CD1c-positive myeloid dendritic cell (primary cell): ENCODE measurements at regions not wholly inside any gene's neighbourhood (a gene's known extent, or its start where the extent isn't known, plus 50 kb on each side); places are given as distances from the start of the nearest gene placed in this dataset.
"Not testable (repeated sequence)": the region's sequence is repeated elsewhere in the genome, so short reads cannot be mapped to it uniquely, and the experiment has no call there.

Experiments used
- DNase-seq: peaks from one replicate; pipeline ENCODE4 v3.0.0-alpha.2; 2016; ENCODE audit errors: extremely low spot score

GRCh38 chr17:69672924-69673323 is 258.4 kb downstream of the MAP2K6 start:
- no peak for DNase-seq

- DNase-seq = no peak
Observed at GRCh38 chr17:69677130-69677529, 262.6 kb downstream of the MAP2K6 start.

- DNase-seq = no peak
Observed at GRCh38 chr17:69678206-69678605, 263.7 kb downstream of the MAP2K6 start.

GRCh38 chr17:69679829-69680228 is 265.3 kb downstream of the MAP2K6 start:
- no peak for DNase-seq

- DNase-seq = no peak
Observed at GRCh38 chr17:69684251-69684650, 269.8 kb downstream of the MAP2K6 start.

- not testable (repeated sequence) for DNase-seq
Observed at GRCh38 chr17:69685150-69685549, 270.7 kb downstream of the MAP2K6 start.

- no peak for DNase-seq
Observed at GRCh38 chr17:69690531-69690930, 276.0 kb downstream of the MAP2K6 start.

GRCh38 chr17:69692171-69692570 is 277.7 kb downstream of the MAP2K6 start:
- no peak for DNase-seq

- no peak for DNase-seq
Observed at GRCh38 chr17:69695646-69696045, 281.1 kb downstream of the MAP2K6 start.

GRCh38 chr17:69696650-69697049 is 282.2 kb downstream of the MAP2K6 start:
- DNase-seq = no peak

- not testable (repeated sequence) for DNase-seq
Observed at GRCh38 chr17:69698352-69698751, 283.9 kb downstream of the MAP2K6 start.

GRCh38 chr17:69702078-69702477 is 287.6 kb downstream of the MAP2K6 start:
- no peak for DNase-seq

GRCh38 chr17:69703751-69704150 is 289.3 kb downstream of the MAP2K6 start:
- no peak for DNase-seq

- peak; percentile 73 for DNase-seq
Observed at GRCh38 chr17:69704935-69705334, 290.4 kb downstream of the MAP2K6 start.

- no peak for DNase-seq
Observed at GRCh38 chr17:69706127-69706526, 291.6 kb downstream of the MAP2K6 start.

- DNase-seq = no peak
Observed at GRCh38 chr17:69709441-69709840, 294.9 kb downstream of the MAP2K6 start.

GRCh38 chr17:69710926-69711325 is 296.4 kb downstream of the MAP2K6 start:
- no peak for DNase-seq

- DNase-seq = no peak
Observed at GRCh38 chr17:69711541-69711940, 297.0 kb downstream of the MAP2K6 start.

- DNase-seq = no peak
Observed at GRCh38 chr17:69712801-69713311, 298.4 kb downstream of the MAP2K6 start.

GRCh38 chr17:69713815-69714214 is 299.3 kb downstream of the MAP2K6 start:
- no peak for DNase-seq

- no peak for DNase-seq
Observed at GRCh38 chr17:69714669-69715068, 300.2 kb downstream of the MAP2K6 start.

GRCh38 chr17:69715656-69716055 is 301.2 kb downstream of the MAP2K6 start:
- DNase-seq = no peak

- no peak for DNase-seq
Observed at GRCh38 chr17:69716556-69716955, 302.1 kb downstream of the MAP2K6 start.

GRCh38 chr17:69717214-69717613 is 302.7 kb downstream of the MAP2K6 start:
- no peak for DNase-seq
